Activated CD8-positive, alpha-beta T cell treated with anti-CD3 and anti-CD28 coated beads for 36 hours (primary cell): ENCODE measurements at regions not wholly inside any gene's neighbourhood (a gene's known extent, or its start where the extent isn't known, plus 50 kb on each side); places are given as distances from the start of the nearest gene placed in this dataset.
A peak's percentile ranks its signal among the peaks of the same experiment; 100 is the strongest.
"Not testable (repeated sequence)": the region's sequence is repeated elsewhere in the genome, so short reads cannot be mapped to it uniquely, and the experiment has no call there.

Experiments
- ATAC-seq: fragments of 200-7000 bp; cut with Tn5 transposase; one replicate; pipeline ENCODE4 v1.10.0; 2021; ENCODE audit warnings: mild to moderate bottlenecking, moderate library complexity
- CTCF ChIA-PET: fragments of 350-600 bp; sonication (Branson Sonifier 250); formaldehyde crosslinking; loops from one replicate; lab custom pipeline; 2021; ENCODE audit warnings: antibody characterized with exemption; lab: Charles Lee
- POLR2A ChIA-PET: fragments of 350-600 bp; sonication (Branson Sonifier 250); formaldehyde crosslinking; loops from one replicate; lab custom pipeline; 2021; ENCODE audit warnings: antibody characterized with exemption; lab: Charles Lee
- DNase-seq: peaks from one replicate; pipeline ENCODE4 v3.0.0-alpha.2; 2020
- H3K27ac Mint-ChIP-seq: one replicate; pipeline ENCODE4 v1.8.0; 2021; ENCODE audit warnings: mild to moderate bottlenecking, mixed read lengths
- H3K27me3 Mint-ChIP-seq: one replicate; pipeline ENCODE4 v1.8.0; 2021; ENCODE audit warnings: mixed read lengths
- H3K36me3 Mint-ChIP-seq: one replicate; pipeline ENCODE4 v1.8.0; 2021; ENCODE audit warnings: low read depth, mixed read lengths
- H3K4me1 Mint-ChIP-seq: one replicate; pipeline ENCODE4 v1.8.0; 2021; ENCODE audit warnings: low read depth, mixed read lengths
- H3K4me3 Mint-ChIP-seq: one replicate; pipeline ENCODE4 v1.8.0; 2021; ENCODE audit warnings: mild to moderate bottlenecking, moderate library complexity, mixed read lengths
- H3K9me3 Mint-ChIP-seq: one replicate; pipeline ENCODE4 v1.8.0; 2021; ENCODE audit warnings: mixed read lengths
- intact Hi-C: fragments of 100-400 bp; cut with micrococcal nuclease; formaldehyde crosslinking; loops from one replicate; pipeline ENCODE4 v1.10.0; 2022
- TF ChIP-seq, protein P1 (sequence below): fragments of 200-600 bp; IDR thresholded peaks from one replicate; pipeline ENCODE4 v1.8.0; 2022; ENCODE audit warnings: antibody characterized with exemption, mild to moderate bottlenecking

DNA sequence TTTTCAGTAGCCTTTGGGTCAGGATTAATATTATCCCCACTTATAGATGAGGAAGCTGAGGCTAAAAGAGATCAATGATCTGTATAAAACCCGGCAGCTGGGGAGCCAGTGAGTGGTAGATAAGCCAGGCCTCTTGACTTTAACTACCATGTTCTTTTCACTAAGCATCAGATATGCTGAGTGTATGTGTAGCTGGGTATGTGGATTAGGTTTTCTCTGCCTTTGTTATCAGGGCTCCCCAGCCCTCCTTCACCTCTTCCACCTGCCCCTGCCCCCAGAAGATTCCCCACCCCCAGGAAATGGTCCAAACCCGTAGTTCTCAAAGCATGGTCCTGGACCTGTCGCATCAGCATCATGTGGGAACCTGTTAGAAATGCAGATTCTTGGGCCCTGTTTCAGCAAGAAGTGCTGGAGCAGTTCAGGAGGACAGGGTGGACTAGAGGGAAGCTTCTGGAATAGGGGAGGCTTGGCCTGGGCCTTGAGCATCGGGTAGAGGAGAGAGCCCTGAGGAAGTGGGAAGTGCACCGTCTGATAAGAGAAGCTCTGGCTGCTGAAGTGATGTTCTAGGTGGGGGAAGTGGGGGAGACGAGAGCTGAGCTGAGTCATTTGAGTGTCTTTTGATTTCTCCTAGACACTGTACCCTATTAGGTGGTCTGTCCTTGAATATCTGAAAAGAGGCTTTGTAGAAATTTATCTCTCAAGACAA, 101.3 kb downstream of the HIF1AN start:
- no peaks in the 10 kb centered on the region for H3K36me3 Mint-ChIP-seq
- intact Hi-C loops, result no loop called here
- TF ChIP-seq, protein P1, sequence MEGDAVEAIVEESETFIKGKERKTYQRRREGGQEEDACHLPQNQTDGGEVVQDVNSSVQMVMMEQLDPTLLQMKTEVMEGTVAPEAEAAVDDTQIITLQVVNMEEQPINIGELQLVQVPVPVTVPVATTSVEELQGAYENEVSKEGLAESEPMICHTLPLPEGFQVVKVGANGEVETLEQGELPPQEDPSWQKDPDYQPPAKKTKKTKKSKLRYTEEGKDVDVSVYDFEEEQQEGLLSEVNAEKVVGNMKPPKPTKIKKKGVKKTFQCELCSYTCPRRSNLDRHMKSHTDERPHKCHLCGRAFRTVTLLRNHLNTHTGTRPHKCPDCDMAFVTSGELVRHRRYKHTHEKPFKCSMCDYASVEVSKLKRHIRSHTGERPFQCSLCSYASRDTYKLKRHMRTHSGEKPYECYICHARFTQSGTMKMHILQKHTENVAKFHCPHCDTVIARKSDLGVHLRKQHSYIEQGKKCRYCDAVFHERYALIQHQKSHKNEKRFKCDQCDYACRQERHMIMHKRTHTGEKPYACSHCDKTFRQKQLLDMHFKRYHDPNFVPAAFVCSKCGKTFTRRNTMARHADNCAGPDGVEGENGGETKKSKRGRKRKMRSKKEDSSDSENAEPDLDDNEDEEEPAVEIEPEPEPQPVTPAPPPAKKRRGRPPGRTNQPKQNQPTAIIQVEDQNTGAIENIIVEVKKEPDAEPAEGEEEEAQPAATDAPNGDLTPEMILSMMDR, result no peak
- DNase-seq, result no peak
- CTCF ChIA-PET, result interaction anchor here (0.6 to 1.6 kb wide), 4 partner anchors 75 to 212 kb away, joined by 3 to 4 read pairs (median 3); no protein-coding TSS in a partner anchor
- no peak overlapping the region for H3K27ac Mint-ChIP-seq
- ATAC-seq, result no peak
- H3K4me1 Mint-ChIP-seq, result peaks cover 2% of the 10 kb centered on the region
- peaks cover 46% of the 10 kb centered on the region for H3K27me3 Mint-ChIP-seq
- POLR2A ChIA-PET, result interaction anchor here (0.6 kb wide), 1 partner anchor 608 kb away, joined by 3 read pairs; no protein-coding TSS in a partner anchor
- H3K4me3 Mint-ChIP-seq, result no peak overlapping the region
- H3K9me3 Mint-ChIP-seq, result no peaks in the 10 kb centered on the region

DNA sequence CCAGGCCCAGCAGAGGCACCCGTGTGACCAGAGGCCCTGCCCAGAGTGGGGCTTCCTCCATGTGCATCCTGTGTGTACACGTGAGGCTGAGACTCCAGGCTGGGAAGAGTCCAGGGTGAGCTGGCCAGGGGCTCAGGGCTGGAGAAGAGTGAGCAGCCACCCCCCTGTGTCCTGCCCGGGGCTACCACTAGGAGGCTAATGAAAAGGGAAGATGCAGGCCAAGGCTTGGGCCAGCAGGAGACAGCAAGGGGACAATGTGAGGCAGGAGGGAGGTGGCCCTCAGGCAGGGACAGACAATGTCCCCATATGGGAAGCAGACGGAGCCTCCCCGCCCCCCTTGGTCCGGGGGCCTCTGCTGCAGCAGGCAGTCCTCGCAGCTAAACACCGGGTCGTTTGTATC, 102.0 kb downstream of the HIF1AN start:
- H3K9me3 Mint-ChIP-seq, result no peaks in the 10 kb centered on the region
- ATAC-seq (peak; percentile 56), DNase-seq (peak; percentile 46)
- peaks cover 8% of the 10 kb centered on the region for H3K4me1 Mint-ChIP-seq
- POLR2A ChIA-PET, result no interaction called here
- H3K4me3 Mint-ChIP-seq, result no peak overlapping the region
- H3K27ac Mint-ChIP-seq, result no peak overlapping the region
- intact Hi-C loops, result no loop called here
- CTCF ChIA-PET, result interaction anchor here (0.6 to 1.6 kb wide), 3 partner anchors 75 to 106 kb away, joined by 3 to 4 read pairs (median 3); no protein-coding TSS in a partner anchor
- H3K36me3 Mint-ChIP-seq, result no peaks in the 10 kb centered on the region
- TF ChIP-seq, protein P1, result peak; percentile 18
- H3K27me3 Mint-ChIP-seq, result peaks cover 50% of the 10 kb centered on the region

DNA sequence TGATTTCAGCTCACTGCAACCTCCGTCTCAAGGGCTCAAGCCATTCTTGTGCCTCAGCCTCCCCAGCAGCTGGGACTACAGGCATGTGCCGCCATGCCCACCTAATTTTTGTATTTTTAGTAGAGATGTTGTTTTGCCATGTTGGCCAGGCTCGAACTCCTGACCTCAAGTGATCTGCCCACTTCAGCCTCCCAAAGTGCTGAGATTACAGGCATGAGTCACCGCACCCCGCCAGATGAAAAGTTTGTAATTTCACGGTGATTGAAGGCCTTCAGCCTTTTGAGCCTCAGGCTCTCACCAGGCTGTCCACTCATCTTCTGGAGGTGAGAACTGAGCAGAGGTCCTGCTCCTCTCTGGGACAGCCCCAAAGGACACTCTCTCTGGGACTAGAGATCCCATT, 103.2 kb downstream of the HIF1AN start:
- ATAC-seq, H3K4me1 Mint-ChIP-seq, H3K4me3 Mint-ChIP-seq, DNase-seq, H3K9me3 Mint-ChIP-seq, POLR2A ChIA-PET, intact Hi-C loops, H3K27ac Mint-ChIP-seq, H3K36me3 Mint-ChIP-seq: not testable (repeated sequence)
- CTCF ChIA-PET, result interaction anchor here (0.9 to 1.6 kb wide), 2 partner anchors 77 to 104 kb away, joined by 3 to 4 read pairs; no protein-coding TSS in a partner anchor
- H3K27me3 Mint-ChIP-seq, result peaks cover 54% of the 10 kb centered on the region

DNA sequence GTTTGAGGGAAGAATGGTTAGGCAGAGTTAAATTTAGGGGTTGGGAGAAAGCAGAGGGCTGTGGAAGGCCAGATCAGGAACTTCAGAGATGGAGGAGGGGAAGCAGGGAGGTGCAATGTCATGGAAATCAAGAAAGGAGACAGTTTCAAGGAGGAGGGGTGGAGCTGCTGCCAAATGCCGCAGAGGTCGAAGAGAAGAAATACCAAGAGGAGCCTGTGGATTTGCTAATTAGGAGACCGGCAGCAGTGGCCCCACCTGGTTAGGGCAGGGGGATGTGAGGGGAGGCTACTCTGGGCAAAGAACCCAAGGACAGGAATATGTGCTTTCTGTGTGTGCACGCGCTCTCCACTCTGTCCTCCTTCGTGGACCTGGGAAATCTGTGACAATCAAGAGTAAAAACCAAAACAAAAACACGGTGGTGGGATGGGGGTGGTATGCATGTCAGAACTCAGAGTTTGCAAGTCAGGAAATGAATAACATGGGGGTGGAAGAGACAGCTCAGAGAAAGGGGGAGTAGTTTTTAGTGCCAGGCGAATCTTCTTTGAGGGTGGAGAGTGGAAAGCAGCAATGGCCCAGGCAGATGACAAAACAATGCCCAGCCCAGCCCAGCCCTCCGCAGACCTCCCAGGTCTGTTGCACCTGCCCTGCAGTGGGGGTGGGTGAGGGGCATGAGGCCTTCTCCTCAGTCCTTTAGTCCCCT, 102.9 kb upstream of the PAX2 start:
- DNase-seq, result no peak
- CTCF ChIA-PET, result no interaction called here
- POLR2A ChIA-PET, result no interaction called here

DNA sequence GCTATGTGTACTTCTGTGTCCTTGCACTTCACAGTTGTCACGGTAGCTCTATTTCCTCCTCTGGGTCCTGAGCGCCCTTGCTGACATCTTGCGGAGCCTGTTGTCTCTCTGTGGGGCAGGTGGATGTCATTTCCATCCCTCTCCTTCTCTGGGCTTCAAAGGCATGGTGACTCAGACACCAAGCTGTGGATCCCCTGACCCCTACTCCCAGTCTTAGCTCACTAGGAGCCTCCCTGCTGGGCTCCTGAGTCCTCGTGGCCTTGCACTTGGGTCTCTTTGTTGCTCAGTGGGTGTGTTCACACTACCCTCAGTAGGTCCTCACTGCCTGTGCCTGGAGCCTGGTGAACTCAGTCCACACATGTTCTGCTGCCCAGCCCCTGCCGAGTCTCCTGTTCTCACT, 100.3 kb upstream of the PAX2 start:
- H3K27ac Mint-ChIP-seq, result no peak overlapping the region

More for the DNA sequence above, 102.9 kb upstream of the PAX2 start:
- Mint-ChIP-seq H3K4me1 (peaks cover 8% of the 10 kb centered on the region), H3K27me3 (peaks cover 66% of the 10 kb centered on the region), H3K9me3 (no peaks in the 10 kb centered on the region), H3K4me3 (no peak overlapping the region), H3K27ac (no peak overlapping the region), H3K36me3 (no peaks in the 10 kb centered on the region)
- ATAC-seq, result peak; percentile 60
- TF ChIP-seq, protein P1, result no peak
- intact Hi-C loops, result no loop called here

More for the DNA sequence above, 100.3 kb upstream of the PAX2 start:
- Mint-ChIP-seq H3K36me3 (no peaks in the 10 kb centered on the region), H3K27me3 (peaks cover 59% of the 10 kb centered on the region), H3K4me1 (peaks cover 8% of the 10 kb centered on the region), H3K9me3 (no peaks in the 10 kb centered on the region), H3K4me3 (no peak overlapping the region)
- ChIA-PET CTCF (interaction anchor here (0.7 kb wide), 1 partner anchor 98 kb away, joined by 3 read pairs; no protein-coding TSS in a partner anchor), POLR2A (interaction anchor here (1.1 kb wide), 1 partner anchor 64 kb away, joined by 3 read pairs; no protein-coding TSS in a partner anchor)
- ATAC-seq, result no peak
- TF ChIP-seq, protein P1, result no peak
- intact Hi-C loops, result no loop called here
- DNase-seq, result no peak
